K562 (cell line): ENCODE measurements at regions not wholly inside any gene's neighbourhood (a gene's known extent, or its start where the extent isn't known, plus 50 kb on each side); places are given as distances from the start of the nearest gene placed in this dataset.

Experiments
- CHCHD3 ChIP-seq: fragments of 250-450 bp; sonication (Bioruptor Pico); IDR thresholded peaks from 2 replicates; pipeline ENCODE4 v2.1.2; 2022; ENCODE audit warnings: mild to moderate bottlenecking
- DLX4 ChIP-seq: fragments of 250-450 bp; sonication (Bioruptor Pico); IDR thresholded peaks from 2 replicates; pipeline ENCODE4 v1.6.1; 2021; ENCODE audit warnings: mild to moderate bottlenecking
- KLF1 ChIP-seq: fragments of 450-650 bp; IDR thresholded peaks from 2 replicates; pipeline ENCODE4 v1.6.1; 2016; ENCODE audit warnings: missing genetic modification characterization, missing compliant biosample characterization
- THRA ChIP-seq: fragments of 450-650 bp; IDR thresholded peaks from 2 replicates; pipeline ENCODE4 v1.6.1; 2017; ENCODE audit warnings: mild to moderate bottlenecking, moderate library complexity
- THRAP3 ChIP-seq: fragments of 450-650 bp; IDR thresholded peaks from 2 replicates; pipeline ENCODE4 v1.6.1; 2016; ENCODE audit warnings: mild to moderate bottlenecking, inconsistent platforms, borderline replicate concordance
- UBTF ChIP-seq, 2 experiments: IDR thresholded peaks; 2 replicates each; pipeline ENCODE4 v1.6.1; 2012; ENCODE audit warnings: improper control_type of control experiment in 2 of 2, low read depth in 2 of 2, low read length in 2 of 2, borderline replicate concordance in 1 of 2
- ZBTB11 ChIP-seq, 3 experiments: fragments of 200-800 bp in 1 of 3; fragments of 250-450 bp in 1 of 3; fragments of 450-650 bp in 1 of 3; sonication (Bioruptor Pico) in 1 of 3; sonication (Bioruptor generic) in 1 of 3; formaldehyde crosslinking in 1 of 3; IDR thresholded peaks; 2 replicates each; pipeline versions ENCODE4 v1.6.1 to v1.8.0; 2016 to 2022; ENCODE audit warnings: mild to moderate bottlenecking in 2 of 3, missing genetic modification characterization in 2 of 3, missing compliant biosample characterization in 1 of 3, moderate library complexity in 1 of 3
- ZNF318 ChIP-seq, 2 experiments: fragments of 450-650 bp; IDR thresholded peaks; 2 replicates each; pipeline ENCODE4 v1.6.1; 2016; ENCODE audit warnings: mild to moderate bottlenecking in 2 of 2, borderline replicate concordance in 1 of 2, low read depth in 1 of 2, moderate library complexity in 1 of 2

GRCh38 chr4:149108626-149109025 lies 666.4 kb upstream of the NR3C2 start (continued):
- TF ChIP-seq DLX4 (CRISPR knock-in tag): no peak
- TF ChIP-seq THRAP3: no peak
- TF ChIP-seq THRA: no peak
- no peak for TF ChIP-seq ZNF318 (IDR thresholded peaks at IDR 0.05; ENCODE audit: borderline replicate concordance in 1 of 2, low read depth in 1 of 2)
- no peak for TF ChIP-seq KLF1 (tag)
- no peak for TF ChIP-seq ZBTB11 (CRISPR knock-in tag; IDR thresholded peaks at IDR 0.05)
- no peak for TF ChIP-seq UBTF (IDR thresholded peaks at IDR 0.05; ENCODE audit: borderline replicate concordance in 1 of 2, low read depth in 2 of 2, low read length in 2 of 2)
- no peak for TF ChIP-seq CHCHD3 (CRISPR knock-in tag)
